Parathyroid adenoma (tissue), 2 donors: ENCODE measurements at regions not wholly inside any gene's neighbourhood (a gene's known extent, or its start where the extent isn't known, plus 50 kb on each side); places are given as distances from the start of the nearest gene placed in this dataset.

ENCODE experiments used
- H2AFZ ChIP-seq: fragments of 300-600 bp; sonication (generic); one replicate; pipeline ENCODE4 v1.7.0; 2017; ENCODE audit warnings: antibody characterized with exemption, mild to moderate bottlenecking
- H3K27ac ChIP-seq: fragments of 300-600 bp; sonication (generic); one replicate; pipeline ENCODE4 v1.7.0; 2017
- H3K27me3 ChIP-seq: fragments of 300-600 bp; sonication (generic); one replicate; pipeline ENCODE4 v1.7.0; 2017; ENCODE audit warnings: low read length; ENCODE audit not compliant: control insufficient read depth, insufficient read depth
- H3K36me3 ChIP-seq: fragments of 300-600 bp; sonication (generic); one replicate; pipeline ENCODE4 v1.7.0; 2017; ENCODE audit warnings: low read length; ENCODE audit not compliant: control insufficient read depth, insufficient read depth
- H3K4me1 ChIP-seq: fragments of 300-600 bp; sonication (generic); one replicate; pipeline ENCODE4 v1.7.0; 2017; ENCODE audit warnings: control low read depth
- H3K4me2 ChIP-seq: fragments of 300-600 bp; sonication (generic); one replicate; pipeline ENCODE4 v1.7.0; 2017; ENCODE audit warnings: low read length
- H3K4me3 ChIP-seq: fragments of 300-600 bp; sonication (generic); one replicate; pipeline ENCODE4 v1.7.0; 2017; ENCODE audit warnings: low read depth, low read length
- H3K79me2 ChIP-seq: fragments of 300-600 bp; sonication (generic); one replicate; pipeline ENCODE4 v1.7.0; 2017; ENCODE audit warnings: control low read depth
- H3K9ac ChIP-seq: fragments of 300-600 bp; sonication (generic); one replicate; pipeline ENCODE4 v1.7.0; 2017; ENCODE audit warnings: mild to moderate bottlenecking
- H3K9me3 ChIP-seq: fragments of 300-600 bp; sonication (generic); one replicate; pipeline ENCODE4 v1.7.0; 2017; ENCODE audit warnings: low read length; ENCODE audit not compliant: control insufficient read depth
- CTCF ChIP-seq: fragments of 300-600 bp; sonication (generic); IDR thresholded peaks from one replicate; pipeline ENCODE4 v1.7.0; 2017; ENCODE audit warnings: antibody characterized with exemption, mild to moderate bottlenecking
- donor health status: primary hyperparathyroidism.

- Histone ChIP-seq H3K4me3 (no peak overlapping the region), H3K27ac (no peak overlapping the region), H3K27me3 (no peaks in the 10 kb centered on the region), H2AFZ (no peak overlapping the region), H3K4me1 (no peaks in the 10 kb centered on the region), H3K36me3 (no peaks in the 10 kb centered on the region), H3K79me2 (no peaks in the 10 kb centered on the region), H3K9ac (no peak overlapping the region), H3K9me3 (no peaks in the 10 kb centered on the region), H3K4me2 (no peak overlapping the region)
- TF ChIP-seq CTCF = no peak
Observed at GRCh38 chr9:660227-660626, 181.3 kb upstream of the DMRT1 start.

GRCh38 chr9:663541-663940 lies 178.0 kb upstream of the DMRT1 start:
- H3K4me1 ChIP-seq = no peaks in the 10 kb centered on the region
- H3K36me3 ChIP-seq = no peaks in the 10 kb centered on the region
- H3K4me2 ChIP-seq = no peak overlapping the region
- H2AFZ ChIP-seq = no peak overlapping the region
- no peaks in the 10 kb centered on the region for H3K27me3 ChIP-seq
- H3K27ac ChIP-seq = no peak overlapping the region
- no peak overlapping the region for H3K9ac ChIP-seq
- H3K4me3 ChIP-seq = no peak overlapping the region
- no peak for TF ChIP-seq CTCF
- no peaks in the 10 kb centered on the region for H3K9me3 ChIP-seq
- H3K79me2 ChIP-seq = no peaks in the 10 kb centered on the region

- Histone ChIP-seq H3K27me3 (no peaks in the 10 kb centered on the region), H3K27ac (no peak overlapping the region), H3K9me3 (no peaks in the 10 kb centered on the region), H3K4me2 (no peak overlapping the region), H3K9ac (no peak overlapping the region), H3K36me3 (no peaks in the 10 kb centered on the region), H2AFZ (no peak overlapping the region), H3K4me3 (no peak overlapping the region), H3K4me1 (no peaks in the 10 kb centered on the region), H3K79me2 (no peaks in the 10 kb centered on the region)
- TF ChIP-seq CTCF = no peak
Observed at GRCh38 chr9:665296-665695, 176.2 kb upstream of the DMRT1 start.

GRCh38 chr9:671997-672396 lies 169.5 kb upstream of the DMRT1 start:
- Histone ChIP-seq H3K36me3 (no peaks in the 10 kb centered on the region), H2AFZ (no peak overlapping the region), H3K9me3 (no peaks in the 10 kb centered on the region), H3K27ac (no peak overlapping the region), H3K9ac (no peak overlapping the region), H3K27me3 (no peaks in the 10 kb centered on the region), H3K4me3 (no peak overlapping the region), H3K4me1 (no peaks in the 10 kb centered on the region), H3K4me2 (no peak overlapping the region), H3K79me2 (no peaks in the 10 kb centered on the region)
- no peak for TF ChIP-seq CTCF

- Histone ChIP-seq H3K27ac (no peak overlapping the region), H3K4me2 (no peak overlapping the region), H3K9me3 (no peaks in the 10 kb centered on the region), H3K4me1 (no peaks in the 10 kb centered on the region), H2AFZ (no peak overlapping the region), H3K4me3 (no peak overlapping the region), H3K9ac (no peak overlapping the region), H3K79me2 (no peaks in the 10 kb centered on the region), H3K27me3 (no peaks in the 10 kb centered on the region), H3K36me3 (no peaks in the 10 kb centered on the region)
- no peak for TF ChIP-seq CTCF
Observed at GRCh38 chr9:672851-673250, 168.6 kb upstream of the DMRT1 start.
